ENCODE measurements at regions not wholly inside any gene's neighbourhood (a gene's known extent, or its start where the extent isn't known, plus 50 kb on each side); places are given as distances from the start of the nearest gene placed in this dataset.

GRCh38 chr4:20626326-20627005 is 73.8 kb upstream of the PACRGL start:
- H3K4me3 Mint-ChIP-seq = no peak overlapping the region
- H3K4me1 Mint-ChIP-seq (ENCODE audit: low read depth in 2 of 2) = no peaks in the 10 kb centered on the region
- no peaks in the 10 kb centered on the region for H3K36me3 Mint-ChIP-seq
- no peak for ATAC-seq
- no peak overlapping the region for H3K27ac Mint-ChIP-seq
- peaks cover 2 to 5% of the 10 kb centered on the region in 2 donors for H3K27me3 Mint-ChIP-seq
- no peak for DNase-seq (ENCODE audit: low spot score)
- no peaks in the 10 kb centered on the region for H3K9me3 Mint-ChIP-seq

GRCh38 chr4:20627866-20628265 is 72.4 kb upstream of the PACRGL start:
- peaks cover 2 to 5% of the 10 kb centered on the region in 2 donors for H3K27me3 Mint-ChIP-seq
- no peak overlapping the region for H3K4me3 Mint-ChIP-seq
- ATAC-seq (no peak), DNase-seq (ENCODE audit: low spot score) (no peak)
- H3K4me1 Mint-ChIP-seq (ENCODE audit: low read depth in 2 of 2) = no peaks in the 10 kb centered on the region
- no peaks in the 10 kb centered on the region for H3K36me3 Mint-ChIP-seq
- H3K27ac Mint-ChIP-seq = no peak overlapping the region
- H3K9me3 Mint-ChIP-seq = no peaks in the 10 kb centered on the region

GRCh38 chr4:20629186-20630106 is 70.8 kb upstream of the PACRGL start:
- Mint-ChIP-seq H3K27me3 (peaks cover 5 to 14% of the 10 kb centered on the region in 2 donors), H3K36me3 (no peaks in the 10 kb centered on the region), H3K4me1 (ENCODE audit: low read depth in 2 of 2) (no peaks in the 10 kb centered on the region), H3K9me3 (no peaks in the 10 kb centered on the region), H3K27ac (no peak overlapping the region), H3K4me3 (no peak overlapping the region)
- DNase-seq (ENCODE audit: low spot score) = no peak
- ATAC-seq = no peak

GRCh38 chr4:20638825-20639224 is 61.4 kb upstream of the PACRGL start:
- H3K27me3 Mint-ChIP-seq = peaks cover 12 to 14% of the 10 kb centered on the region in 2 donors
- no peak overlapping the region for H3K4me3 Mint-ChIP-seq
- no peaks in the 10 kb centered on the region for H3K4me1 Mint-ChIP-seq (ENCODE audit: low read depth in 2 of 2)
- no peaks in the 10 kb centered on the region for H3K36me3 Mint-ChIP-seq
- no peak for DNase-seq (ENCODE audit: low spot score)
- no peak for ATAC-seq
- H3K27ac Mint-ChIP-seq = no peak overlapping the region
- H3K9me3 Mint-ChIP-seq = no peaks in the 10 kb centered on the region

- no peak for DNase-seq (ENCODE audit: low spot score)
- H3K4me3 Mint-ChIP-seq = no peak overlapping the region
- no peaks in the 10 kb centered on the region for H3K36me3 Mint-ChIP-seq
- H3K27ac Mint-ChIP-seq = no peak overlapping the region
- no peaks in the 10 kb centered on the region for H3K9me3 Mint-ChIP-seq
- no peak for ATAC-seq
- no peaks in the 10 kb centered on the region for H3K4me1 Mint-ChIP-seq (ENCODE audit: low read depth in 2 of 2)
- peaks cover 9 to 10% of the 10 kb centered on the region in 2 donors for H3K27me3 Mint-ChIP-seq
Observed at GRCh38 chr4:20639346-20639745, 60.9 kb upstream of the PACRGL start.

- Mint-ChIP-seq H3K36me3 (no peaks in the 10 kb centered on the region), H3K4me1 (ENCODE audit: low read depth in 2 of 2) (no peaks in the 10 kb centered on the region), H3K27ac (no peak overlapping the region), H3K27me3 (peaks cover 0 to 5% of the 10 kb centered on the region in 2 donors), H3K4me3 (no peak overlapping the region), H3K9me3 (no peaks in the 10 kb centered on the region)
- no peak for ATAC-seq
- DNase-seq (ENCODE audit: low spot score) = no peak
Observed at GRCh38 chr4:20640989-20641388, 59.3 kb upstream of the PACRGL start.

GRCh38 chr4:20641976-20642375 is 58.3 kb upstream of the PACRGL start:
- peaks cover 5 to 8% of the 10 kb centered on the region in 2 donors for H3K27me3 Mint-ChIP-seq
- no peak overlapping the region for H3K27ac Mint-ChIP-seq
- DNase-seq (ENCODE audit: low spot score) (no peak), ATAC-seq (no peak)
- no peaks in the 10 kb centered on the region for H3K4me1 Mint-ChIP-seq (ENCODE audit: low read depth in 2 of 2)
- H3K4me3 Mint-ChIP-seq = no peak overlapping the region
- no peaks in the 10 kb centered on the region for H3K9me3 Mint-ChIP-seq
- H3K36me3 Mint-ChIP-seq = no peaks in the 10 kb centered on the region

GRCh38 chr4:20643631-20644030 is 56.6 kb upstream of the PACRGL start:
- DNase-seq (ENCODE audit: low spot score) (no peak), ATAC-seq (no peak)
- Mint-ChIP-seq H3K27me3 (peaks cover 5 to 8% of the 10 kb centered on the region in 2 donors), H3K4me3 (no peak overlapping the region), H3K4me1 (ENCODE audit: low read depth in 2 of 2) (no peaks in the 10 kb centered on the region), H3K36me3 (no peaks in the 10 kb centered on the region), H3K9me3 (no peaks in the 10 kb centered on the region), H3K27ac (no peak overlapping the region)

- no peak overlapping the region for H3K4me3 Mint-ChIP-seq
- no peaks in the 10 kb centered on the region for H3K4me1 Mint-ChIP-seq (ENCODE audit: low read depth in 2 of 2)
- H3K36me3 Mint-ChIP-seq = no peaks in the 10 kb centered on the region
- peaks cover 4 to 8% of the 10 kb centered on the region in 2 donors for H3K27me3 Mint-ChIP-seq
- no peak overlapping the region for H3K27ac Mint-ChIP-seq
- no peaks in the 10 kb centered on the region for H3K9me3 Mint-ChIP-seq
- ATAC-seq (no peak), DNase-seq (ENCODE audit: low spot score) (no peak)
Observed at GRCh38 chr4:20645236-20645635, 55.0 kb upstream of the PACRGL start.

- H3K9me3 Mint-ChIP-seq = no peaks in the 10 kb centered on the region
- H3K4me1 Mint-ChIP-seq (ENCODE audit: low read depth in 2 of 2) = no peaks in the 10 kb centered on the region
- ATAC-seq = no peak
- no peak overlapping the region for H3K27ac Mint-ChIP-seq
- no peak for DNase-seq (ENCODE audit: low spot score)
- peaks cover 4 to 8% of the 10 kb centered on the region in 2 donors for H3K27me3 Mint-ChIP-seq
- H3K36me3 Mint-ChIP-seq = no peaks in the 10 kb centered on the region
- no peak overlapping the region for H3K4me3 Mint-ChIP-seq
Observed at GRCh38 chr4:20646287-20646686, 54.0 kb upstream of the PACRGL start.
